Natural killer cell (primary cell): ENCODE measurements at regions not wholly inside any gene's neighbourhood (a gene's known extent, or its start where the extent isn't known, plus 50 kb on each side); places are given as distances from the start of the nearest gene placed in this dataset.

Experiments
- ATAC-seq, 3 donors: fragments of 150-1000 bp in 2 of 3; fragments of 200-7000 bp in 1 of 3; cut with Tn5 transposase; 1 replicate in 1 of 3; 2 replicates in 2 of 3; pipeline ENCODE4 v1.10.0; 2021; ENCODE audit warnings: mild to moderate bottlenecking in 2 of 3, moderate library complexity in 2 of 3
- DNase-seq, 2 donors: peaks; one replicate each; pipeline versions ENCODE4 v3.0.0 to v3.0.0-alpha.2; 2013 to 2021; ENCODE audit warnings: mixed read lengths in 1 of 2
- H3K27ac ChIP-seq: one replicate; pipeline ENCODE4 v1.5.1; 2013; ENCODE audit warnings: mild to moderate bottlenecking, low read length
- H3K27me3 ChIP-seq: one replicate; pipeline ENCODE4 v1.6.1; 2013; ENCODE audit warnings: low read length; ENCODE audit not compliant: control insufficient read depth, insufficient read depth
- H3K36me3 ChIP-seq: one replicate; pipeline ENCODE4 v1.6.1; 2013; ENCODE audit warnings: low read length; ENCODE audit not compliant: control insufficient read depth, insufficient read depth
- H3K4me1 ChIP-seq: one replicate; pipeline ENCODE4 v1.6.1; 2013; ENCODE audit warnings: low read length; ENCODE audit not compliant: control insufficient read depth, insufficient read depth
- H3K4me3 ChIP-seq: one replicate; pipeline ENCODE4 v1.5.1; 2013; ENCODE audit warnings: low read length
- H3K9me3 ChIP-seq: one replicate; pipeline ENCODE4 v1.6.1; 2013; ENCODE audit warnings: low read length; ENCODE audit not compliant: control insufficient read depth, insufficient read depth
- H3K27ac Mint-ChIP-seq, 2 donors: one replicate each; pipeline ENCODE4 v1.8.0; 2022; ENCODE audit warnings: mild to moderate bottlenecking in 2 of 2, mixed read lengths in 2 of 2, moderate library complexity in 1 of 2
- H3K27me3 Mint-ChIP-seq, 2 donors: one replicate each; pipeline ENCODE4 v1.8.0; 2022; ENCODE audit warnings: low read depth in 2 of 2, mixed read lengths in 2 of 2
- H3K36me3 Mint-ChIP-seq: one replicate; pipeline ENCODE4 v1.8.0; 2022; ENCODE audit warnings: mixed read lengths
- H3K4me1 Mint-ChIP-seq, 2 donors: one replicate each; pipeline ENCODE4 v1.8.0; 2022; ENCODE audit warnings: mixed read lengths in 2 of 2
- H3K4me3 Mint-ChIP-seq: one replicate; pipeline ENCODE4 v1.8.0; 2022; ENCODE audit warnings: mild to moderate bottlenecking, moderate library complexity, mixed read lengths
- H3K9me3 Mint-ChIP-seq, 2 donors: one replicate each; pipeline ENCODE4 v1.8.0; 2022; ENCODE audit warnings: mixed read lengths in 2 of 2
- CTCF ChIP-seq: fragments of 200-600 bp; IDR thresholded peaks from one replicate; pipeline ENCODE4 v1.8.0; 2022; ENCODE audit warnings: antibody characterized with exemption
- WGBS: methylation state at CpG from one replicate; pipeline ENCODE4 v1.1.7; 2013; ENCODE audit warnings: missing lambda C conversion rate; ENCODE audit not compliant: insufficient coverage; 5-methylcytosine and 5-hydroxymethylcytosine counted together
- intact Hi-C: fragments of 100-400 bp; cut with micrococcal nuclease; formaldehyde crosslinking; loops from one replicate; pipeline ENCODE4 v1.14.2; 2022

GRCh38 chr2:236798491-236798890 is 228.9 kb downstream of the ACKR3 start:
- H3K27ac ChIP-seq: no peak overlapping the region
- no peaks in the 10 kb centered on the region for H3K4me1 Mint-ChIP-seq
- H3K4me1 ChIP-seq: no peaks in the 10 kb centered on the region
- peaks cover 11 to 18% of the 10 kb centered on the region in 2 donors for H3K27me3 Mint-ChIP-seq
- H3K27me3 ChIP-seq: no peaks in the 10 kb centered on the region
- no peaks in the 10 kb centered on the region for H3K36me3 ChIP-seq
- TF ChIP-seq CTCF: no peak
- H3K36me3 Mint-ChIP-seq: no peaks in the 10 kb centered on the region
- DNase-seq: no peak
- intact Hi-C loops: no loop called here
- no peak overlapping the region for H3K4me3 ChIP-seq
- H3K4me3 Mint-ChIP-seq: no peak overlapping the region
- H3K9me3 ChIP-seq: no peaks in the 10 kb centered on the region
- ATAC-seq: no peak
- no peaks in the 10 kb centered on the region for H3K9me3 Mint-ChIP-seq
- WGBS: 95% methylated on average over 3 of the region's 3 CpGs
- no peak overlapping the region for H3K27ac Mint-ChIP-seq

- no peak for ATAC-seq
- 91% methylated on average over 6 of the region's 7 CpGs for WGBS
- no peak overlapping the region for H3K4me3 Mint-ChIP-seq
Measured at GRCh38 chr2:236799391-236800026, 229.9 kb downstream of the ACKR3 start.

GRCh38 chr2:236802862-236803261 is 233.2 kb downstream of the ACKR3 start:
- no peak overlapping the region for H3K4me3 ChIP-seq
- no peaks in the 10 kb centered on the region for H3K27me3 ChIP-seq
- H3K9me3 ChIP-seq: no peaks in the 10 kb centered on the region
- intact Hi-C loops: no loop called here
- H3K36me3 ChIP-seq: no peaks in the 10 kb centered on the region
- ATAC-seq (no peak), DNase-seq (no peak)
- H3K4me1 ChIP-seq: no peaks in the 10 kb centered on the region
- no peaks in the 10 kb centered on the region for H3K36me3 Mint-ChIP-seq
- H3K27ac ChIP-seq: no peak overlapping the region
- TF ChIP-seq CTCF: no peak
- peaks cover 0 to 4% of the 10 kb centered on the region in 2 donors for H3K9me3 Mint-ChIP-seq
- peaks cover 24 to 31% of the 10 kb centered on the region in 2 donors for H3K27me3 Mint-ChIP-seq
- WGBS: 81% methylated on average over 6 of the region's 6 CpGs
- no peak overlapping the region for H3K27ac Mint-ChIP-seq
- H3K4me3 Mint-ChIP-seq: no peak overlapping the region
- no peaks in the 10 kb centered on the region for H3K4me1 Mint-ChIP-seq

More at GRCh38 chr2:236799391-236800026, 229.9 kb downstream of the ACKR3 start:
- Histone ChIP-seq H3K9me3 (no peaks in the 10 kb centered on the region), H3K4me1 (no peaks in the 10 kb centered on the region), H3K27me3 (no peaks in the 10 kb centered on the region), H3K36me3 (no peaks in the 10 kb centered on the region), H3K4me3 (no peak overlapping the region), H3K27ac (no peak overlapping the region)
- no peak for DNase-seq
- TF ChIP-seq CTCF: no peak
- H3K9me3 Mint-ChIP-seq: no peaks in the 10 kb centered on the region
- H3K36me3 Mint-ChIP-seq: no peaks in the 10 kb centered on the region
- no peaks in the 10 kb centered on the region for H3K4me1 Mint-ChIP-seq
- intact Hi-C loops: no loop called here
- no peak overlapping the region for H3K27ac Mint-ChIP-seq
- peaks cover 14 to 18% of the 10 kb centered on the region in 2 donors for H3K27me3 Mint-ChIP-seq

- H3K4me3 Mint-ChIP-seq: no peak overlapping the region
Measured at GRCh38 chr2:236803621-236804020, 234.0 kb downstream of the ACKR3 start.

More at GRCh38 chr2:236803621-236804020, 234.0 kb downstream of the ACKR3 start:
- DNase-seq: no peak
- Histone ChIP-seq H3K4me1 (no peaks in the 10 kb centered on the region), H3K27ac (no peak overlapping the region), H3K36me3 (no peaks in the 10 kb centered on the region), H3K4me3 (no peak overlapping the region), H3K9me3 (no peaks in the 10 kb centered on the region), H3K27me3 (no peaks in the 10 kb centered on the region)
- ATAC-seq: no peak
- 69% methylated on average over 19 of the region's 20 CpGs for WGBS
- intact Hi-C loops: no loop called here
- TF ChIP-seq CTCF: no peak
- H3K27ac Mint-ChIP-seq: no peak overlapping the region
- H3K27me3 Mint-ChIP-seq: peaks cover 24 to 36% of the 10 kb centered on the region in 2 donors
- H3K4me1 Mint-ChIP-seq: no peaks in the 10 kb centered on the region
- no peaks in the 10 kb centered on the region for H3K36me3 Mint-ChIP-seq
- peaks cover 0 to 6% of the 10 kb centered on the region in 2 donors for H3K9me3 Mint-ChIP-seq
